ENCODE measurements at regions not wholly inside any gene's neighbourhood (a gene's known extent, or its start where the extent isn't known, plus 50 kb on each side); places are given as distances from the start of the nearest gene placed in this dataset.

DNA sequence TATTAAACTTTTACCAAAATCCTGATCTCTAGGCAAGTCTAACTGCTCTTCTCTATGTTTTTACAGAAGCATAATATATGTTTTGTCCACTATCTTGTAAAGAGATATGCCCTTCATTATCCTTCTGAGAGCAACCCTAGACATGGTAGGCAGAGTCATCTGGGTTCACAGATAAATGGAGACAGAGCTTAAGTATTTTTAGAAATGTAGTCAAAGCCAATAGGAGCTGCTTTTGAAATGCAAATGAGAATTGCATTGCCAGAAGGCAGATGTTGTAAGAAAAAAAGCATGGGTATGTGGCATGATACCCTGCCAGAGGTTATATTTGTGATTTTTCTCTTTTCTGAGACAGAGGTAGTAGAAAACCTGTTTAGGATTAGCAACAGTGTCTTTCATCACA is 964.8 kb downstream of the SORCS3 start:
- ChIA-PET POLR2A (interaction anchor here (0.7 kb wide), 1 partner anchor 29 kb away, joined by 3 read pairs; no protein-coding TSS in a partner anchor), CTCF (ENCODE audit: unreplicated experiment) (no interaction called here)
- Histone ChIP-seq H3K4me2 (ENCODE audit: low read length) (no peak overlapping the region), H2AFZ (ENCODE audit: low read length) (no peak overlapping the region), H4K20me1 (ENCODE audit: insufficient read depth, low read length) (no peaks in the 10 kb centered on the region), H3K4me1 (ENCODE audit: insufficient read depth, low read length, poor library complexity, severe bottlenecking) (no peaks in the 10 kb centered on the region), H3K9me2 (ENCODE audit: insufficient read depth, low read length) (no peaks in the 10 kb centered on the region), H3K79me2 (ENCODE audit: insufficient read depth, low read depth, low read length) (no peaks in the 10 kb centered on the region), H3K9me3 (ENCODE audit: low read length) (no peaks in the 10 kb centered on the region), H3K4me3 (ENCODE audit: low read depth, low read length, poor library complexity, severe bottlenecking) (no peak overlapping the region), H3K36me3 (ENCODE audit: insufficient read depth, low read length) (no peaks in the 10 kb centered on the region), H3K27ac (ENCODE audit: low read depth, low read length, poor library complexity, severe bottlenecking) (no peak overlapping the region)
- BruUV-seq (replicated peaks) = no TSS peak
- intact Hi-C loops (cut with micrococcal nuclease; ENCODE audit: unreplicated experiment) = no loop called here
- TF ChIP-seq CTCF (conservative IDR thresholded peaks at IDR 0.05; ENCODE audit: low read length) (no peak), EZH2phosphoT487 (IDR thresholded peaks at IDR 0.05; ENCODE audit: borderline replicate concordance, low read depth, low read length) (no peak)
- no peak for DNase-seq (ENCODE audit: low spot score)

DNA sequence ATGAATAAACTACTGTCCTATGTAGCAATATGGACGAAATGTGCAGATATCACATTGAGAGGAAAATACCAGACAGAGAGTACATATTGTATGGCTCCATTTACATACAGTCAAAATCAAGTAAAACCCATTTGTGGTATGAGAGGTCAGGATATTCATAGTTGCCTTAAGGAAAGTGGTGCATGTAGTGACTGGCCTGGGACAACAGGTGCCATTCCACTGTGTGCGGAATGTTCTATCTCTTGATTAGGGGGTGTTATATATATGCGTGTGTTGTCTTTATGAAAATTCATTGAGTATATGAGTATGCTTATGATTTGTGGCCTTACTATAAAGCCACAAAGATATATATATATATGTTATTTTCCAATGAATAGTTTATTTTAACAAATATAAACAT is 964.0 kb downstream of the SORCS3 start:
- H2AFZ ChIP-seq (ENCODE audit: low read length) = no peak overlapping the region
- no peaks in the 10 kb centered on the region for H4K20me1 ChIP-seq (ENCODE audit: insufficient read depth, low read length)
- H3K4me2 ChIP-seq (ENCODE audit: low read length) = no peak overlapping the region
- no peaks in the 10 kb centered on the region for H3K36me3 ChIP-seq (ENCODE audit: insufficient read depth, low read length)
- no peaks in the 10 kb centered on the region for H3K9me2 ChIP-seq (ENCODE audit: insufficient read depth, low read length)
- H3K4me1 ChIP-seq (ENCODE audit: insufficient read depth, low read length, poor library complexity, severe bottlenecking) = no peaks in the 10 kb centered on the region
- TF ChIP-seq EZH2phosphoT487 (IDR thresholded peaks at IDR 0.05; ENCODE audit: borderline replicate concordance, low read depth, low read length) = no peak
- TF ChIP-seq CTCF (conservative IDR thresholded peaks at IDR 0.05; ENCODE audit: low read length) = no peak
- no peak overlapping the region for H3K27ac ChIP-seq (ENCODE audit: low read depth, low read length, poor library complexity, severe bottlenecking)
- no peak for DNase-seq (ENCODE audit: low spot score)
- H3K4me3 ChIP-seq (ENCODE audit: low read depth, low read length, poor library complexity, severe bottlenecking) = no peak overlapping the region
- no TSS peak for BruUV-seq (replicated peaks)
- no peaks in the 10 kb centered on the region for H3K79me2 ChIP-seq (ENCODE audit: insufficient read depth, low read depth, low read length)
- no peaks in the 10 kb centered on the region for H3K9me3 ChIP-seq (ENCODE audit: low read length)
- CTCF ChIA-PET (ENCODE audit: unreplicated experiment) = no interaction called here
- POLR2A ChIA-PET = interaction anchor here (0.7 kb wide), 1 partner anchor 30 kb away, joined by 3 read pairs; no protein-coding TSS in a partner anchor
- intact Hi-C loops (cut with micrococcal nuclease; ENCODE audit: unreplicated experiment) = no loop called here

- CTCF ChIA-PET (ENCODE audit: unreplicated experiment) = no interaction called here
- BruUV-seq (replicated peaks) = no TSS peak
- DNase-seq (ENCODE audit: low spot score) = no peak
These were observed 957.1 kb downstream of the SORCS3 start for GRCh38 chr10:105598207-105598606.

More at GRCh38 chr10:105598207-105598606, 957.1 kb downstream of the SORCS3 start:
- Histone ChIP-seq H3K4me1 (ENCODE audit: insufficient read depth, low read length, poor library complexity, severe bottlenecking) (no peaks in the 10 kb centered on the region), H3K27ac (ENCODE audit: low read depth, low read length, poor library complexity, severe bottlenecking) (no peak overlapping the region), H3K4me2 (ENCODE audit: low read length) (no peak overlapping the region), H3K4me3 (ENCODE audit: low read depth, low read length, poor library complexity, severe bottlenecking) (no peak overlapping the region), H2AFZ (ENCODE audit: low read length) (no peak overlapping the region), H3K36me3 (ENCODE audit: insufficient read depth, low read length) (no peaks in the 10 kb centered on the region), H3K9me3 (ENCODE audit: low read length) (no peaks in the 10 kb centered on the region), H4K20me1 (ENCODE audit: insufficient read depth, low read length) (no peaks in the 10 kb centered on the region), H3K79me2 (ENCODE audit: insufficient read depth, low read depth, low read length) (no peaks in the 10 kb centered on the region), H3K9me2 (ENCODE audit: insufficient read depth, low read length) (no peaks in the 10 kb centered on the region)
- intact Hi-C loops (cut with micrococcal nuclease; ENCODE audit: unreplicated experiment) = no loop called here
- TF ChIP-seq EZH2phosphoT487 (IDR thresholded peaks at IDR 0.05; ENCODE audit: borderline replicate concordance, low read depth, low read length) (no peak), CTCF (conservative IDR thresholded peaks at IDR 0.05; ENCODE audit: low read length) (no peak)
- POLR2A ChIA-PET = interaction anchor here (0.6 kb wide), 1 partner anchor 486 kb away, joined by 3 read pairs; no protein-coding TSS in a partner anchor
